ENCODE measurements at regions not wholly inside any gene's neighbourhood (a gene's known extent, or its start where the extent isn't known, plus 50 kb on each side); places are given as distances from the start of the nearest gene placed in this dataset.

DNA sequence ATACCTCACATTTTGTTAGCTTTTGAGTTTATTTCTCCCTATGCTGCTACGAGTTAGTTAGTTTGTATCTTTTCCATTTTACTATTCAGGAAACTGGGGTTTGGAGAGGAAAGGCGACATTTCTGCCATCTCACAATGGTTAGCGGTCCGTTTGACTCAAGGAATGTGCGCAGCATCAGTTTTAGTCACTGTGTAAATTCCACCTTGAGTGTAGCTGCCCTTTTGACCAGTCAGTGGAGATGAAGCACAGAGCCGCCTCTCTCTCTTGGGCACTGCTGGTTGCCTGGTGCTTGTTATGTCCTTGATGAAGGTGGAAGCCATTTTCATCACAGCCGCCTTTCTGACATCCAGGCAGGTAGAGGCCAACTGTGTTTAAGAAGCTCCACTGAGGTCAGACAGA, 185.5 kb downstream of the SCP2D1 start:
- no peak for DNase-seq (ENCODE audit: low read depth in 2 of 2)

DNA sequence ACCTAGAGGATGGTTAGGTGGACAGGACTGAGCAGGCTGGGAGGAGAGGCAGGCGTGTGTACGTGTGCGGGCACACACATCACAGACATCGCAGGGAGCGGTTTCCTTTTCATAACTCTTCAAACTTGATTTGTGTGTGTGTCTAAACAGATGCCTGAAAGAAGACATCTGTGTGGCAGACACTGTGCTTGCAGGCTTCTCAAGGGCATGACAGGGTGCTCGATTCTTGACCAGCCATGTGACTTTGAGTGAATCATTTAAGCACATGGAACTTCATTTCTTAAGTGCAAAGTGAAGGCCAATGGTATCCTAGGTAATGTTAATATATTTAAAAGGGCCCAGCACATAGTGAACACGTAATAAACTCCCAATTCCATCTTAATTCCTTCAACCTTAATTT, 186.5 kb downstream of the SCP2D1 start:
- DNase-seq (ENCODE audit: low read depth in 2 of 2), result no peak

DNA sequence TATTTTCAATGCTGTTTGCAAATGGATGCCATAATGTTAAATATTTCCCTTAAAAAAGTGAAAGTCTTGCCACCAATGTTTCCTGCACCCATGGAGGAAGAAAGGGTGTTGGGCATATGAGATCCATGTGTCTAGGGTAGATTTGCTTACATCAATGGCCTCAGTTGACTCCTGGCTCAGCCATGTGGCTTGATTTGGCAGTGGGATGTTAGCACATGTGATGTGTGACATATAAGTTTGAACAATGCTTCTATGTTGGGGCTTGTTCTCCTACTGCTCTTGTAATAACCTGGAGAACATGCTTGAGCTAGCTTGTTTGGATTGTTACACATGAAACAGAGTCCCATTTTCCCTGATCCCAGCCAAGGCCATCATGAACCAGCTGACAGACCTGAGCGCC, 187.6 kb downstream of the SCP2D1 start:
- DNase-seq (ENCODE audit: low read depth in 2 of 2), result no peak

DNA sequence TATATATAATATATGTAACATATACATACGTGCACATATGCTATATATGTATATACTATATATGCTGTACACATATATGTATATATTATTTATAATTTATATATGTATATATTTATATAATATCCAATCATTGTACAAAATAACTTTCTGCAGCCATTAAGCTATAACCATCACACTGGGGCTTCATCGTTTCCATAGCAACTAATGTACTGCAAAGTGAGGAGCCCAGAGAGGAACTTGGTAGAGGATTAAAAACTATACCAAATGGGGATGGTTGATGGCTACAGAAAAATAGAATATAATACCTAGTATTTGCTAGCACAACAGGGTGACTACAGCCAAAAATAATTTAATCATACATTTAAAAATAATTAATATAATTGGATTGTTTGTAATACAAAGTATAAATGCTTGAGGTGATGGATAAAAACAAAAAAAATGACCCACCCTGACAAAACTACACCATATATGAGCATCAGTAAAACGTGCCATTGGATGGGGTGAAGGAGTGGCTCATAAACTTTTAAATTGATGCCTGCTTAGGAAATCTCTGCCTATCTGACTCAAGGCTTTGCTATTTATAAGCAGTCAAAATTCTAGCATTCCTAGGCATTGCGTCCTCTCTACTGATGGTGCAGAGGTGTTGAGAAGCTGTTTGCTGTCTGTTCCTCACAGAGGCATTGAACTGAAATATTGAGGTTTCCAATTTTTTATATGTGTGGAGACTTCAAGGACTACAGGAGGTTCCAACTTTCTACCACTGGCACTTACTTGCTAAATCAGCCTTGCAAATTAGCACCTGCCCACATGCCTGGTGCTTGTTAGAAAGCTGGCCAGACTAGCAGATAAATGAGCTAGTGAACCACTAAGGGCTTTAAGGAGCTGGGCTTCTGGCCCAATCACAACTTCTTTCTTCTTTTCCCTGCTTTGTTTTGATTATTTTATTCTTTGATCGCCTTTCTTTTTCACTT, 190.1 kb downstream of the SCP2D1 start:
- DNase-seq (ENCODE audit: low read depth in 2 of 2), result no peak

DNA sequence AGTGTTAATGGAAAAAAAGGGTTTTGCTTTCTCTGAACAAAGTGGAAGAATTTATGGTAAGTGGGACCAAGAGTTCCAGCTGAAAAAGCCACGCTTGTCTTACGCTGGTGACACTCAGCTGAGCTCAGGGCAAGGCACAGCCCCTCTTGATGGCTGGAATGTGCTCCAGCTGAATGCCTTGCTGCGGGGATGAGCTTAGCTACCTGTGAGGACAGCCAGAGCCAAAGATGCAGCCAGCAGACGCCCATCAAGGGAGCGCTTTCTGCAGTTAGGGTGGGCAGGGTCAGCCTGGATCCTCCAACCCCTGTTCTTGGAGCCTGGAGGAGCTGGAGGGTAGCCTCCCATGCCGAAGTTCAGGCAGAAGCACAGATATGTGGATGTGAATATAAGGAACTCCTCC, 191.4 kb downstream of the SCP2D1 start:
- no peak for DNase-seq (ENCODE audit: low read depth in 2 of 2)

DNA sequence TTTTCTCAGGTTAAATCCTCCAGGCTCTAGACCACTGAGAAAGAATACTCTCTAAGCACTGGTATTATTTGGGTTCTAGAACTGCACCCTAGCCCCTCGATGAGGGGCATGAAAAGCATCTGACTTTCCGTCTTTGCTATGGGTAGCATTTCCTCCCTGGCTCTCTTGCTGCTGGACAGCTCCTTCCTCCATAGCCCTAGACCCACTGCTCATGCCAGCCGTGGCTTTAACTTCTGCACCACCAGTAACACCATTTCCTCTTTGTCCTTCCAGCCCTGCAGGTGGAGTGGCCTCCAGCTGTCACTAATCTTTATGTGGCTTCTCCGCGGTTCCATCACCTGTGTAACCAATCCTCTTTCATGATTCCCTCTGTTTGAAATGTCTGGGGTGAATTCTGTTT, 194.9 kb downstream of the SCP2D1 start:
- no peak for DNase-seq (ENCODE audit: low read depth in 2 of 2)

DNA sequence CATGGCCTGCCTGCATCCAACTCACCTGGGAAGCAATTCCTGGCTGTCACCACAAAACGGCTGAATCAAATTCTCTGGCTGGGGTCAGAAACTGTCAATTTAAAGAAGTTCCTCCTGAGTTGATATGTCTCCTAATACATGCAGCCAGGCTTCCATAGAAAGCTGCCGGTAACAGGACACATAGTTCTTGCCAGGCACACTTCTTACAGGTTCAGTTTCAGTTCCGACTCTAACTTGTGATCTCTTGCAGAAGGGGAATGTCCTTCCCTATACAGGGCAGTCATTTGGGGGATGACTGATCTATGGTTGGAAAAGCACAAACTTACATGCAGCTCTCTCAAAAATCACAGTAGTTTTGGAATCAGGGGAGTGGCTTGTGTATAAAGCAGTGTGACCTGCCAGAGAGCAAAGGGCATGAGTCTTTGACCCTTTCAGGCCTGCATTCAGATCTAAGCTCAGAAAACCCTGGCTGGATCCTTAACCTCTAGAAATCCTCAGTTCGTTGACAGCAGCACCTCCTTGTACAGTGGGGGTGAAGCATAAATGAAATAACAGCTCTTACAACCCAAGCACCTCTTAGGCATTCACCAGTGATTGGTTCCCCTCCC, 195.6 kb downstream of the SCP2D1 start:
- no peak for DNase-seq (ENCODE audit: low read depth in 2 of 2)

DNA sequence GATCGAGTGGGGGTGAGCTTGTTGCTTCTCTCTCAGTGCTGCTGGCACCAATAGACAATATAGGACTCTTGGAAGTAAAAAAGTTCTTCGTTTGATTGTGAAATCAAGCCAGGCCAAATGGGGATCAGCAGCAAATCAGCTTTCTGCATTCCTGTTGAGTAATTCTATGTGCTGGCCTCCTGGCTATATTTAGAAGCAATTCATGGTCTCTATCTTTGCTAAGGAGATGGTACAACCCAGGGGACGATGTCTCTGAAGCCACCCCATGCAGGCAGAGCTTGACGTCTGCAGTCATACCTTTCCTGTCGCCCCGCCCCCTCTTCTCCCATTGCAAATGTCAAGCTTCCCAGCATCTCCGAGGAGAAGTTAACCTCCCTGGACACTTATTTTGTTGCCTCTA, 199.1 kb downstream of the SCP2D1 start:
- no peak for DNase-seq (ENCODE audit: low read depth in 2 of 2)

DNA sequence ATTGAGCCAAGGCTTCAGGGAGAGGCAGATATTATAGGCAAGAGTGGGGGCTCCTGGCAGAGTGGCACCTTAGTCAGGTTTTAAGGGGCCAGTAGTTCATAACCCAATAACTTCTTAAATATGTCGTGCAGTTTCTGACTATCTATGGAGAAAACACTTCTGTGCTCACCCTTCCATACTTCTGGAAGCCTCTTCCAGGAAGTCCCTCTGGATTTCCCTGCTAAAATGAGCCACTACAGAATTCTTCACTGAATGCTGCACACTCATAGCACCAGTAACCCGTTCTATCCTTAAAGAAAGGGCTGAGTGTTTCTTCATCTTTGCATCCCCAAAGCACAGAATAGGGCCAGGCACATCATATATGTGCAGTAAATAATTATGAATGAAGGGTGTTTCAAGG, 198.5 kb upstream of the SLC24A3 start:
- no peak for DNase-seq (ENCODE audit: low read depth in 2 of 2)

DNA sequence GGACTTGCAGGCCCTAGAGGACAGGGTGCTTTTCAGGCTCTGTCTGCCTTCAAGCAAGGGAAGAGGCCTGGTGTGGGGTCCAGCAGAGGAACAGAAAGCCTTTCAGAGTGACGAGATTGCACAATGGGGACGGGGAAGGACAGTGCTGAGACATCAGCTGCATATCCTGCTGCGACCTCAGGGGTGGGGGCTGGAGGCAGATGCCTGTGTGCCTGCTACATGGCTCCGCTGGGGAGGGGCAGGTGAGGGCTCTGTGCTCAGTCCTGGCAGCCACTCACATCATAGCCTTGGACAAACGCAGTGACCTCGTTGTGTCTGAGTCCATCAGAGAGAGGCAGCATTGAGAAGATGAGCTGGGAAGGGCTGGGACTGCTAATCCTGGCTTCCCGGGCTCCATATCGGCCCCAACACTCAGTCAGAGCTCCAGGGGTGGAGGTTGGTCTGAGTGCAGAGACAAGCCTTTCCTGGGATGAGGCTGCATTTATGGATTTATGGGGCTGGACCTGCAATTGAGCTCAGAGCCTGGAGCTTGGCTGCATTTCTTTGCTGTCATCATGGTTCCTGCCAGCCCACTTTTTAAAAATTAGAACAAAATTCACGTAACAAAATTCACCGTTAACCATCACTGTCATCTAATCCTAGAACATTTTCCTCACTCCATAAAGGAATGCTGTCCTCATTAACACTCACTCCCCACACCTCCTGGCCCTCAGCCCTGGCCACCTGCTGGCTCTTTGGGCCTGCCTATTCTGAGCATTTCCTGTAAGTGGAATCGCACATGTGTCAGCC, 196.9 kb upstream of the SLC24A3 start:
- no peak for DNase-seq (ENCODE audit: low read depth in 2 of 2)

DNA sequence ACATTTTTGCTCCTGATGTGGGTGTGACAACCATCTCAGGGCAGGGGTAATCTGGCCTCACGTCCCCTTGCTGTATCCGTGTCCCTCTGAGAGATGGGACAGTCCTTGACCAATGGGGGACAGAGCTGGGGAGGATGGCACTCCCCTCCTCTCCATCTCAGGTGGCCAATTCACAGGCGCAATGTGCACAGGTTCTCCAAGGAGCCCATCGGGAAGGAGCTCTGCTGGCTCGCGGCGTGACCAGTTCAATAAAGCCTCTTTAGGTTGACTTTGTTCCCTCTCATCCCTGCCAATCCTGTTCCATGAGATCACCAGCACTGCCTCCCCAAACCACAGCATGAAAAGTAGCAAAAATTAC, 196.3 kb upstream of the SLC24A3 start:
- no peak for DNase-seq (ENCODE audit: low read depth in 2 of 2)

DNA sequence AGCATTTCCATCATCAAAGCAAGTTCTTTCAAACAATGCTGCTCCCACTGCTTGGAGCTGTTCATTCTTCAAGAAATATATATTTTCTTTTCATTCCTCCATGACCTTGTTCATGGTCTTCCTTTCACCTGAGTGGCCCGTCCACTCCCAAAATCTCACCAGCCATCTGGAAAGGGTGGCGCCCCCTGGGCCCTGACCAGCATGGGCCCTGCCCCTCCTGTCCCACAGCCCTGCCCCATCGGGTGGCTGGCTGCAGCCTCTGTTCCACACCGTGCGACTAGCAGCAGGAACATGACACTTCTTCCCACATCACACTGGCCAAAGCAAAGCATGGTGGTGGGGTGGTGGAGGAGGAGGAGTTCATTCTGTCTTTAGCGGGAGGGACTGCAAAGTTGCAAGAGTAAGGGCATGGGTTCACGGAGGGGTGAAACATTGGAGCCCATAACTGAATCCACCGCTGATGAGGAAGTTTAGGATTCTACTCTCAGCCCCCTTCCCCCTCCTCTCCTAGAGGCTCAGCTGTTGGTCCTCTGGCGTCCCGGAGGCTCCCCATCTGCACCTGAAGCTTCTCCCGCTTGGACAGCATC, 195.2 kb upstream of the SLC24A3 start:
- DNase-seq (ENCODE audit: low read depth in 2 of 2), result no peak

DNA sequence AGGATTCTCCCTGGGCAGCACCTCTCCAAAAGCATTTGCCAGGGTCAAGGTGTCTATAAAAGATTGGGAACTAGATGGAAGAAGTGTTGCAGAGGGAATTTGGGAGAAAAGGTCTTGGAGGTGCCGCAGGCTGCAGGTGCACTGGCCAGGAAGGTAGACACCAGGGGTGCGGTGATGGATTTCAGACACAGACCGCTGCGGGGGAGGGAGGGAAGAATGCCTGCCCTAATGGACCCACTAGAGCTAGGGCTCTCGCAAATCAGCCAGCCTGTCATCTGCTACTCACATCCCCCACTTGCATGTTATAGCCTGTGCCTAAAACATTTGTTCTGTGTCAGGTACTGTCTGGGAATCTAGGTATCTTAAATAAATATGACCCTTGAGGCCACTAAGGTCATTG, 193.6 kb upstream of the SLC24A3 start:
- no peak for DNase-seq (ENCODE audit: low read depth in 2 of 2)

DNA sequence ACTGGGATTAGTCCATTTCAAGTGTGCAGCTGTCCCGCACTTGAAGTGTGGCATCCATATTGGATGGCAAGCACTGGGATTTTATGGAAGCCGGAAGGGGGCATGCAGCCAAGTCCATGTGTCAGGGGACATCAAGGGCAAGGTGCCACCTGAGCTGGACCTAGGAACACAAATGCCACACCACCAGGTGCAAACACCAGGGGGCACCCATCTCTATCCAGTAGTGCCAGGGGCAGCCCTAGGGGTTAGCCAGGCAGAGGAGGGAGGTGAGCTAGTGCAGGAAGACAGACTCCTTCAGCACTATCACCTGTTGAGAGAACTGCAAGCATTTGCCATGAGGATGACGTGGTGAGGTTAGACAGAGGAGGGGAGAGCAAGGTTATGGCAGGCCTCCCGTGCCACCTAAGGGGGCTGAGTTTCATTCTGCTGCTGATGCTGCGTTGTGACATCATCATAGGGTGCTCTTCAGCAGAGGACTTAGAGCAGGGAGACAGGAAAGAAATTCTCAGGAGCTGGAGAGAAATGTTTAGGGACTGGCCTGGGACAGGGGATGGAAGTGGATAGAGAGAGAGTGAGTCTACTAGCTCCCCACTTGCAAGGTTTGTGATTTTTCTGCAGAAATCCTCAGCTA, 192.6 kb upstream of the SLC24A3 start:
- DNase-seq (ENCODE audit: low read depth in 2 of 2), result no peak

DNA sequence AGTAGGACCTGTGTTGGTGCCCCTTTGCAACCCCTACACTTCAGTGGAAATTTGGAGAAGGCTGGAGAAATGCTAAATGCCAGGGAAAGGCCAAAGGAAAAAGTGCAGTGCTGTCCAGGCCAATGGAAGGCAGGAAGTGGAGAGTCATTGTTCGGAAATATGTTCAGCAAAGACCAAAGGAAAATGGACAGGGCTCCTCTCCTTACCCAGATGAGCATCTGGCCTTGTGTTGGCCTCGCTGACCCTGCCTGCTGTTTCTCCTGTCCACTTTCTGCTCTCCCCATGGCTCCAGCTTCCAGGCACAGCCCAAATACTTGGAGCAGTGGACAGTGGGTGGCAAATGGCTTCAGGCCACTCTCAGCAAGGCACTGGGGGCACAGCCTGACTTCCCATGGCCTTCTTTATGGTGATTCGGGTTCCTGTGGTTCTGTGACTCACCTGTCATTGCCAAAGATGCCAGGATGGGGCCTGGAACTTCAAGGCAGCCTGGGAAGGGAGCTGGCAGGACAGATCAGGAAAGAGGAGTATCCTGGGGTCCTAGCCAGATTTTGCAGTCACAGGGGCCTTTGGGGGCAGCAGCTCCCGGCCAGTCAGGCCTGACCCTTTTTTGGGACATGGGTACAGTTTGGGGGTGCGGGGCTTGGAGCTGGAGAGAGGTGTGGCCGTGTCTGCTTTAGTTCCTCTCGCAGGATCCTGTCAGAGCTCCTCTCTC, 190.9 kb upstream of the SLC24A3 start:
- no peak for DNase-seq (ENCODE audit: low read depth in 2 of 2)

DNA sequence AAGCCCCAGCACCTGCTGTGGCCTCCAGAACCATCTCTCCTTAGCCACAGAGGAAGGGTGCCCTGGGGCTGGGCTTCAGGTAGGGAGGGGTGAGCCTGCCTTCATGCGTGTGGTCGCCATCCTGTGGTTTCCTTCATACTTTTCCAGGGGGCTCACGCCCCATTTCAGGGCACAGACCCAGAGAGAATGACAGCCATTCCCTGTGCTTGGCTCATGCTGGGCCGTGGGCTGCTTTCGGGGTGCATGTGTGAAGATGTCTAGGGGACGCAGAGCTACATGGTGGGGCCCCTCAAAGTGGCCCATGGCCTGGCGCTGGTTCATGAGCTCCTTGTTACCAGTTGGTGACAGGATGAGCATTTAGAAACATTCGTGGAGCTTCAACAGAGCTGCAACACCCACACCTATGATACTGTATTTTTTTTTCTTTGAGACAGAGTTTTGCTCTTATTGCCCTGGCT, 190.3 kb upstream of the SLC24A3 start:
- DNase-seq (ENCODE audit: low read depth in 2 of 2), result no peak

DNA sequence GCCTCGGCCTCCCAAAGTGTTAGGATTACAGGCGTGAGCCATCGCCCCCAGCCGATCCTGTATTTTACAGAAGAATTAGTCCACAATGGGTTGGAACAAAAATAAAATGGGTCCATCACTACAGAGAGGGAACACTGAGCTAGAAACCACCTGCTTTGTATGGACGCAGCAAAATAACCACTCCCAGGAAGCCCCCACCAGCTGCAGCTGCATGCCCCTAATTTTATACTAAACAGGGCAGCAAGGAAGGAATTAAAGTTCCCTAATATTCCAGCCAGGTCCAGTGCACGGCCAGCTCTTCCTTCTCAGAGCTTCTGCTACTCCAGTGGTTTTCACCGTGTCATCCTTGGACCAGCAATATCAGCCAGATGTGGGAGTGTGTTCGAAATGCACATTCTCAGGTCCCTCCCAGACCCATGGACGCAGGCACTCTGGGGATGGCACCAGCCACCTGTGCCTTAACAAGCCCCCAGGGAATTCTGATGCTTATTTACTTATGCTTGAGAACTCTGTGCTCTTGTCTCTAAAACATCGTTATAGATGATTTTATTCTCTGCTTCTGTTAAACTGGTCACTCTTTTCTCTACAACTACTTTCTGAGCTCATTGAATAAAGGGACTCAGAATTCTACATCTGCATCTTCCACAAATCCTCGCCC, 189.5 kb upstream of the SLC24A3 start:
- no peak for DNase-seq (ENCODE audit: low read depth in 2 of 2)

DNA sequence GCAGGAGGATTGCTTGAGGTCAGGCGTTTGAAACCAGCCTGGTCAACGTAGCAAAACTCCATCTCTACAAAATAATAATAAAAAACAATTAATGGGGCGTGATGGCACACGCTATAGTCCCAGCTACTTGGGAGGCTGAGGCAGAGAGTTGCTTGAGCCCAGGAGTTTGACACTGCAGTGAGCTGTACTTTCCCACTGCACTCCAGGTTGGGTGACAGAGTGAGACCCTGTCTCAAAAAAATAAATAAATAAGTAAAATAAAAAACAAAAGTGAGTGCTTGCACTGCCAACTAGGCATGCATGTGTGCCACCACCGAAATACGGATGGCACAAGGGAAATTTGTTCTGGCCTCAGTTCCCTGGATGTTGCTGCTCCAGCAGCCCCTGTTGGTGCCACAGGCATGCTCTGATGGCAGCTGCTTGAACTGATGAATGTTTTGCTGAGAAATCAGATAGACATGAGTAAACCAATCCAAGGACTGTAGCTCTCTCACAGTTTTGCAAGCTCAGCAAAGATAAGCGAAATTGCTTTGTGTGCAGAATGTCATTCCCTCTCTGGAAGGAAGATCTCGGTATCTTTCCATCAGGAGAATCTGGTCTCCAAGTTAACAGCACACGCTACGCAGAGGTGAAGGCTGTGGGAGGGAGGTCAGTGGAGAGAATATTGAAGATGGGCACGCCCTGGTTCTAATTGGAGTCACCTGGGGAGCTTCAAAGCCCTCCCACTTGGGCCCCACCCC, 188.0 kb upstream of the SLC24A3 start:
- DNase-seq (ENCODE audit: low read depth in 2 of 2), result no peak

DNA sequence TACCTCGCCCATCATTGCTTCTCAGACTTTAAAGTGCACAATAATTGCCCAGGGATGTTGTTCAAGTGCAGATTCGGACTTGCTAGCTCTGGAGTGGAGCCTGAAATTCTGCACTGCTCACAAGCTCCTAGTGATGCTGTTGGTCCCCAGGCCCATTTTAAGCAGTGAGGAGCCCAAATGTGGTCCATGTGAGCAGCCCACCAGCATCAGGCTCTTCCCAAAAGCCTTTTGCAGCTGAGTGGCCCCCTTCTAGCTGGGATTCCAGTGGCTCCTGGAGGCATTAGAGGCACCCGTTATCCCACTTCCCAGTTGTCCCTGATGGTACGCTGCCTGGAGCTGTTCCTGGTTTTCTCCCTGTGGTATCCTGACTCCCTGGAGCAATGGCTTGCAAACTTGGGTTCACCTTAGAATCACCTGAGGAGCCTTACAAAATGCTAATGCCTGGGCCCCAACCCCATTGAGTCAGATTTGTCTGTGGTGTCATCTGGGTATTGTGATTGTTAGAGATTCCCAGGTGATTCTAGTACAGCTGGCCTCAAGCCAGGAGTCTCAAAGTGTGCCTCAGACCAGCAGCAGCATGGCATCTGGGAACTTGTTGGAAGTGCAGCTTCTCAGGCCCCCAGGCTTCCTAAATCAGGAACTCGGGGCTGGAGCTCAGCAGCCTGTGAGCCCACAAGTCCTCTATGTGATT, 186.9 kb upstream of the SLC24A3 start:
- no peak for DNase-seq (ENCODE audit: low read depth in 2 of 2)
